OCI-LY7 (cell line): ENCODE measurements at regions not wholly inside any gene's neighbourhood (a gene's known extent, or its start where the extent isn't known, plus 50 kb on each side); places are given as distances from the start of the nearest gene placed in this dataset.

ENCODE experiments used
- BruUV-seq: library from RNA; stranded (reverse); fragments of 400-500 nt; replicated peaks from 2 replicates; lab custom pipeline; 2021; lab: Mats Ljungman, UMichigan
- CTCF ChIA-PET: fragments of 300-600 bp; sonication (Branson Sonifier 250); formaldehyde crosslinking; loops from one replicate; lab custom pipeline; 2022; ENCODE audit warnings: antibody characterized with exemption; ENCODE audit not compliant: unreplicated experiment; lab: Charles Lee
- POLR2A ChIA-PET: fragments of 300-600 bp; sonication (Branson Sonifier 250); formaldehyde crosslinking; loops from one replicate; lab custom pipeline; 2022; ENCODE audit warnings: antibody characterized with exemption; lab: Charles Lee
- DNase-seq: peaks from one replicate; pipeline ENCODE4 v3.0.0-alpha.2; 2015; ENCODE audit warnings: low spot score
- H2AFZ ChIP-seq: fragments of 200-600 bp; sonication (generic), shearing (Covaris generic); 2 replicates; pipeline ENCODE4 v1.6.1; 2014; ENCODE audit warnings: mild to moderate bottlenecking, antibody characterized with exemption, low read length, moderate library complexity
- H3K27ac ChIP-seq: fragments of 200-600 bp; sonication (generic); 2 replicates; pipeline ENCODE4 v1.5.1; 2014; ENCODE audit warnings: mixed run types, low read depth, mild to moderate bottlenecking, moderate library complexity, low read length, inconsistent platforms; ENCODE audit not compliant: poor library complexity, severe bottlenecking
- H3K36me3 ChIP-seq: fragments of 200-600 bp; sonication (generic); 2 replicates; pipeline ENCODE4 v1.6.1; 2014; ENCODE audit warnings: mild to moderate bottlenecking, antibody characterized with exemption, low read length, moderate library complexity, mixed read lengths; ENCODE audit not compliant: insufficient read depth
- H3K4me1 ChIP-seq: fragments of 200-600 bp; sonication (generic); 2 replicates; pipeline ENCODE4 v1.5.1; 2014; ENCODE audit warnings: mild to moderate bottlenecking, low read length; ENCODE audit not compliant: insufficient read depth, poor library complexity, severe bottlenecking
- H3K4me2 ChIP-seq: fragments of 200-600 bp; sonication (generic); 2 replicates; pipeline ENCODE4 v1.6.1; 2014; ENCODE audit warnings: mild to moderate bottlenecking, low read length
- H3K4me3 ChIP-seq: fragments of 200-600 bp; sonication (generic); 2 replicates; pipeline ENCODE4 v1.5.1; 2014; ENCODE audit warnings: mild to moderate bottlenecking, low read depth, low read length; ENCODE audit not compliant: poor library complexity, severe bottlenecking
- H3K79me2 ChIP-seq: fragments of 200-600 bp; sonication (generic); 2 replicates; pipeline ENCODE4 v1.6.1; 2016; ENCODE audit warnings: low read depth, mild to moderate bottlenecking, low read length, moderate library complexity, mixed read lengths; ENCODE audit not compliant: insufficient read depth
- H3K9me2 ChIP-seq: fragments of 200-600 bp; sonication (generic); 2 replicates; pipeline ENCODE4 v1.6.1; 2016; ENCODE audit warnings: mild to moderate bottlenecking, low read length, mixed read lengths; ENCODE audit not compliant: insufficient read depth
- H3K9me3 ChIP-seq: fragments of 200-600 bp; sonication (generic); 2 replicates; pipeline ENCODE4 v1.6.1; 2014; ENCODE audit warnings: mild to moderate bottlenecking, mixed run types, low read length, mixed read lengths
- H4K20me1 ChIP-seq: fragments of 200-600 bp; sonication (generic); 2 replicates; pipeline ENCODE4 v1.6.1; 2014; ENCODE audit warnings: mild to moderate bottlenecking, antibody characterized with exemption, low read length, moderate library complexity, mixed read lengths; ENCODE audit not compliant: insufficient read depth
- EZH2phosphoT487 ChIP-seq: fragments of 200-600 bp; sonication (generic); IDR thresholded peaks from 2 replicates; pipeline ENCODE4 v1.6.1; 2018; ENCODE audit warnings: low read depth, borderline replicate concordance, mild to moderate bottlenecking, mixed run types, antibody characterized with exemption, low read length, moderate library complexity, mixed read lengths
- intact Hi-C: fragments of 100-400 bp; cut with micrococcal nuclease; formaldehyde crosslinking; loops from one replicate; pipeline ENCODE4 v1.10.0; 2022; ENCODE audit not compliant: unreplicated experiment
- TF ChIP-seq, protein P1 (sequence below): fragments of 200-600 bp; sonication (generic); conservative IDR thresholded peaks from 2 replicates; pipeline ENCODE4 v1.5.1; 2014; ENCODE audit warnings: mild to moderate bottlenecking, antibody characterized with exemption, low read length, moderate library complexity, mixed read lengths

DNA sequence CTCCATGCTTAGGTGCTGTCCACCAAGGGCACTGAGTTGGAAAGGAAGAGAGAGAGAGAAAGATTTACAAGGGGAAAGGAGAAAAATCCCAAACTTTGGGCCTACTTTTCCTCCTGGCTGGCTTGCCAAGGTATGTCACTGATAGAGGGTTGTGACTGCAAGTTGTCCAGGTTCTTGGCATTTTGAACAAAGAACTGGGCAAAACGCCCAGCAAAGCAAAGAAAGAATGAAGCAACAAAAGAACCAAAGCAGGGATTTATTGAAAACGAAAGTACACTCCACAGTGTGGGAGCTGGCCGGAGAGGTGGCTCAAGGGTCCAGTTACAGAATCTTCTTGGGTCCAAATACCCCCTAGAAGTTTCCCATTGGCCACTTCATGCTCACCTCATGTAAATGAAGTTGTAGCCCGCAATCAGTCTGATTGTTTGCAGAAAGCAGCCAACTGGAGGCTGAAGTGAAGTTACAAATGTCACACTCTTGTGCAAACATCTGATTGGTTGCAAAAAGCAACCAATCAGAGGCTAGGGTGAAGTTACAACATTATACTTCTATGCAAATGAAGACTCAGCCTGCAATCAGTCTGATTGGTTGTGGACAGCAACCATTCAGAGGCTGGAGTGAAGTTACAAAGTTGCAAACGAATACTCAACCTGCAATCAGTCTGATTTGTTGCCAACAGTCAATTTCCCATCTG, 263.5 kb downstream of the YTHDC2 start:
- Histone ChIP-seq H4K20me1 (no peaks in the 10 kb centered on the region), H3K4me3 (no peak overlapping the region), H3K4me2 (no peak overlapping the region), H3K79me2 (no peaks in the 10 kb centered on the region), H3K9me3 (no peaks in the 10 kb centered on the region), H3K27ac (no peak overlapping the region), H3K9me2 (no peaks in the 10 kb centered on the region), H2AFZ (no peak overlapping the region), H3K4me1 (no peaks in the 10 kb centered on the region), H3K36me3 (no peaks in the 10 kb centered on the region)
- no peak for TF ChIP-seq EZH2phosphoT487
- TF ChIP-seq, protein P1, sequence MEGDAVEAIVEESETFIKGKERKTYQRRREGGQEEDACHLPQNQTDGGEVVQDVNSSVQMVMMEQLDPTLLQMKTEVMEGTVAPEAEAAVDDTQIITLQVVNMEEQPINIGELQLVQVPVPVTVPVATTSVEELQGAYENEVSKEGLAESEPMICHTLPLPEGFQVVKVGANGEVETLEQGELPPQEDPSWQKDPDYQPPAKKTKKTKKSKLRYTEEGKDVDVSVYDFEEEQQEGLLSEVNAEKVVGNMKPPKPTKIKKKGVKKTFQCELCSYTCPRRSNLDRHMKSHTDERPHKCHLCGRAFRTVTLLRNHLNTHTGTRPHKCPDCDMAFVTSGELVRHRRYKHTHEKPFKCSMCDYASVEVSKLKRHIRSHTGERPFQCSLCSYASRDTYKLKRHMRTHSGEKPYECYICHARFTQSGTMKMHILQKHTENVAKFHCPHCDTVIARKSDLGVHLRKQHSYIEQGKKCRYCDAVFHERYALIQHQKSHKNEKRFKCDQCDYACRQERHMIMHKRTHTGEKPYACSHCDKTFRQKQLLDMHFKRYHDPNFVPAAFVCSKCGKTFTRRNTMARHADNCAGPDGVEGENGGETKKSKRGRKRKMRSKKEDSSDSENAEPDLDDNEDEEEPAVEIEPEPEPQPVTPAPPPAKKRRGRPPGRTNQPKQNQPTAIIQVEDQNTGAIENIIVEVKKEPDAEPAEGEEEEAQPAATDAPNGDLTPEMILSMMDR = no peak
- intact Hi-C loops = no loop called here
- POLR2A ChIA-PET = no interaction called here
- no TSS peak for BruUV-seq
- no peak for DNase-seq
- CTCF ChIA-PET = no interaction called here

GRCh38 chr5:113778147-113778546, 264.7 kb downstream of the YTHDC2 start:
- Histone ChIP-seq H3K4me3 (no peak overlapping the region), H3K36me3 (no peaks in the 10 kb centered on the region), H3K27ac (no peak overlapping the region), H2AFZ (no peak overlapping the region), H3K79me2 (no peaks in the 10 kb centered on the region), H3K9me3 (no peaks in the 10 kb centered on the region), H3K4me2 (no peak overlapping the region), H3K9me2 (no peaks in the 10 kb centered on the region), H3K4me1 (no peaks in the 10 kb centered on the region), H4K20me1 (no peaks in the 10 kb centered on the region)
- ChIA-PET CTCF (no interaction called here), POLR2A (no interaction called here)
- no TSS peak for BruUV-seq
- intact Hi-C loops = no loop called here
- TF ChIP-seq, protein P1 = no peak
- TF ChIP-seq EZH2phosphoT487 = no peak
- DNase-seq = no peak

GRCh38 chr5:113788141-113788655, 274.7 kb downstream of the YTHDC2 start:
- Histone ChIP-seq H3K4me2 (no peak overlapping the region), H3K9me2 (no peaks in the 10 kb centered on the region), H3K9me3 (no peaks in the 10 kb centered on the region), H3K4me3 (no peak overlapping the region), H2AFZ (no peak overlapping the region), H4K20me1 (no peaks in the 10 kb centered on the region), H3K27ac (no peak overlapping the region), H3K4me1 (no peaks in the 10 kb centered on the region), H3K36me3 (no peaks in the 10 kb centered on the region), H3K79me2 (no peaks in the 10 kb centered on the region)
- ChIA-PET POLR2A (no interaction called here), CTCF (no interaction called here)
- TF ChIP-seq EZH2phosphoT487 = no peak
- TF ChIP-seq, protein P1 = no peak
- DNase-seq = no peak
- intact Hi-C loops = no loop called here
- no TSS peak for BruUV-seq
